ENCODE measurements at regions not wholly inside any gene's neighbourhood (a gene's known extent, or its start where the extent isn't known, plus 50 kb on each side); places are given as distances from the start of the nearest gene placed in this dataset.

- in situ Hi-C loops (cut with HindIII; ENCODE audit: low pct_ligation_motif_present, low sequenced_read_pairs), result no loop called here
- Histone ChIP-seq H3K4me3 (ENCODE audit: low read depth, low read length) (no peak overlapping the region), H3K27ac (no peak overlapping the region), H3K36me3 (replicated peaks) (no peaks in the 10 kb centered on the region), H3K27me3 (replicated peaks) (no peaks in the 10 kb centered on the region)
- no peak for DNase-seq
- TF ChIP-seq CTCF (IDR thresholded peaks at IDR 0.05; ENCODE audit: low read depth, low read length, missing control alignments), result no peak
Observed at GRCh38 chr5:152907488-152908245, 502.6 kb upstream of the NMUR2 start.

GRCh38 chr5:152912924-152913323, 507.8 kb upstream of the NMUR2 start:
- H3K27me3 ChIP-seq (replicated peaks), result no peaks in the 10 kb centered on the region
- in situ Hi-C loops (cut with HindIII; ENCODE audit: low pct_ligation_motif_present, low sequenced_read_pairs), result no loop called here
- no peak for DNase-seq
- no peak overlapping the region for H3K4me3 ChIP-seq (ENCODE audit: low read depth, low read length)
- no peak overlapping the region for H3K27ac ChIP-seq
- no peak for TF ChIP-seq CTCF (IDR thresholded peaks at IDR 0.05; ENCODE audit: low read depth, low read length, missing control alignments)
- no peaks in the 10 kb centered on the region for H3K36me3 ChIP-seq (replicated peaks)

- no peak for DNase-seq
- in situ Hi-C loops (cut with HindIII; ENCODE audit: low pct_ligation_motif_present, low sequenced_read_pairs), result no loop called here
- no peaks in the 10 kb centered on the region for H3K27me3 ChIP-seq (replicated peaks)
- TF ChIP-seq CTCF (IDR thresholded peaks at IDR 0.05; ENCODE audit: low read depth, low read length, missing control alignments), result no peak
- no peaks in the 10 kb centered on the region for H3K36me3 ChIP-seq (replicated peaks)
- no peak overlapping the region for H3K4me3 ChIP-seq (ENCODE audit: low read depth, low read length)
- no peak overlapping the region for H3K27ac ChIP-seq
Observed at GRCh38 chr5:152932621-152933020, 527.5 kb upstream of the NMUR2 start.

GRCh38 chr5:152933056-152933455, 528.0 kb upstream of the NMUR2 start:
- DNase-seq, result no peak
- H3K27ac ChIP-seq, result no peak overlapping the region
- in situ Hi-C loops (cut with HindIII; ENCODE audit: low pct_ligation_motif_present, low sequenced_read_pairs), result no loop called here
- no peaks in the 10 kb centered on the region for H3K27me3 ChIP-seq (replicated peaks)
- no peak for TF ChIP-seq CTCF (IDR thresholded peaks at IDR 0.05; ENCODE audit: low read depth, low read length, missing control alignments)
- no peaks in the 10 kb centered on the region for H3K36me3 ChIP-seq (replicated peaks)
- no peak overlapping the region for H3K4me3 ChIP-seq (ENCODE audit: low read depth, low read length)

- TF ChIP-seq CTCF (IDR thresholded peaks at IDR 0.05; ENCODE audit: low read depth, low read length, missing control alignments), result no peak
- in situ Hi-C loops (cut with HindIII; ENCODE audit: low pct_ligation_motif_present, low sequenced_read_pairs), result no loop called here
- no peaks in the 10 kb centered on the region for H3K27me3 ChIP-seq (replicated peaks)
- H3K4me3 ChIP-seq (ENCODE audit: low read depth, low read length), result no peak overlapping the region
- DNase-seq, result no peak
- H3K36me3 ChIP-seq (replicated peaks), result no peaks in the 10 kb centered on the region
- no peak overlapping the region for H3K27ac ChIP-seq
Observed at GRCh38 chr5:152938630-152939029, 533.6 kb upstream of the NMUR2 start.

Measured in brain microvascular endothelial cell (primary cell).